Mesendoderm (in vitro differentiated cells): ENCODE measurements at regions not wholly inside any gene's neighbourhood (a gene's known extent, or its start where the extent isn't known, plus 50 kb on each side); places are given as distances from the start of the nearest gene placed in this dataset.

Source experiments
- DNase-seq: peaks from one replicate; pipeline ENCODE4 v3.0.0; 2013
- H2AK5ac ChIP-seq: 2 replicates; pipeline ENCODE4 v1.6.1; 2013; ENCODE audit warnings: low read length, inconsistent platforms
- H2BK120ac ChIP-seq: 2 replicates; pipeline ENCODE4 v1.6.1; 2013; ENCODE audit warnings: low read depth, mild to moderate bottlenecking, low read length, moderate library complexity, mixed read lengths
- H2BK15ac ChIP-seq: replicated peaks from 2 replicates; pipeline ENCODE4 v1.6.1; 2013; ENCODE audit warnings: low read depth, mild to moderate bottlenecking, moderate library complexity
- H2BK5ac ChIP-seq: 2 replicates; pipeline ENCODE4 v1.6.1; 2013; ENCODE audit warnings: low read length, inconsistent platforms
- H3K18ac ChIP-seq: 2 replicates; pipeline ENCODE4 v1.6.1; 2013; ENCODE audit warnings: mild to moderate bottlenecking, low read length, mixed read lengths
- H3K23ac ChIP-seq: one replicate; pipeline ENCODE4 v1.6.1; 2013; ENCODE audit warnings: low read length
- H3K27ac ChIP-seq: 2 replicates; pipeline ENCODE4 v1.5.1; 2013; ENCODE audit warnings: low read depth, mild to moderate bottlenecking, inconsistent platforms, low read length, moderate library complexity
- H3K27me3 ChIP-seq: 2 replicates; pipeline ENCODE4 v1.6.1; 2013; ENCODE audit warnings: low read length, control low read depth, mild to moderate bottlenecking, inconsistent platforms; ENCODE audit not compliant: insufficient read depth, poor library complexity
- H3K36me3 ChIP-seq: 2 replicates; pipeline ENCODE4 v1.6.1; 2013; ENCODE audit warnings: low read length, inconsistent platforms; ENCODE audit not compliant: control insufficient read depth, insufficient read depth
- H3K4ac ChIP-seq: one replicate; pipeline ENCODE4 v1.6.1; 2013; ENCODE audit warnings: low read depth, mild to moderate bottlenecking, low read length, moderate library complexity
- H3K4me1 ChIP-seq: 2 replicates; pipeline ENCODE4 v1.6.1; 2013; ENCODE audit warnings: low read depth, low read length, inconsistent platforms; ENCODE audit not compliant: control insufficient read depth
- H3K4me2 ChIP-seq: 2 replicates; pipeline ENCODE4 v1.6.1; 2013; ENCODE audit warnings: low read length
- H3K4me3 ChIP-seq: 2 replicates; pipeline ENCODE4 v1.5.1; 2013; ENCODE audit warnings: mild to moderate bottlenecking, low read length
- H3K56ac ChIP-seq: one replicate; pipeline ENCODE4 v1.6.1; 2013; ENCODE audit warnings: low read length
- H3K79me1 ChIP-seq: 2 replicates; pipeline ENCODE4 v1.6.1; 2013; ENCODE audit warnings: low read length, inconsistent platforms
- H3K79me2 ChIP-seq: 2 replicates; pipeline ENCODE4 v1.6.1; 2013; ENCODE audit warnings: mild to moderate bottlenecking, low read length; ENCODE audit not compliant: control insufficient read depth, insufficient read depth
- H3K9ac ChIP-seq: 2 replicates; pipeline ENCODE4 v1.6.1; 2013; ENCODE audit warnings: low read length, inconsistent platforms
- H4K5ac ChIP-seq: one replicate; pipeline ENCODE4 v1.6.1; 2013; ENCODE audit warnings: low read length
- H4K8ac ChIP-seq: one replicate; pipeline ENCODE4 v1.6.1; 2013; ENCODE audit warnings: low read depth, mild to moderate bottlenecking, control low read depth, low read length, moderate library complexity
- whole genome bisulfite sequencing: extraction: QIAGEN DNeasy Blood & Tissue Kit; methylation state at CpG from one replicate; pipeline ENCODE4 v1.1.7; 2013; ENCODE audit warnings: low lambda C conversion rate, missing lambda C conversion rate; ENCODE audit not compliant: insufficient coverage; ENCODE audit errors: extremely low coverage; 5-methylcytosine and 5-hydroxymethylcytosine counted together

GRCh38 chr9:96156171-96156974, 145.6 kb downstream of the HSD17B3 start:
- Histone ChIP-seq H3K36me3 (no peaks in the 10 kb centered on the region), H3K79me1 (no peaks in the 10 kb centered on the region), H3K79me2 (no peaks in the 10 kb centered on the region), H3K4me1 (no peaks in the 10 kb centered on the region), H4K8ac (no peak overlapping the region), H2BK5ac (no peak overlapping the region), H2BK120ac (no peak overlapping the region), H3K27me3 (no peaks in the 10 kb centered on the region), H2AK5ac (no peak overlapping the region), H3K4me3 (no peak overlapping the region), H3K9ac (no peak overlapping the region), H3K18ac (no peak overlapping the region), H3K27ac (no peak overlapping the region), H2BK15ac (no peak overlapping the region), H3K23ac (no peak overlapping the region), H4K5ac (no peak overlapping the region), H3K4me2 (no peak overlapping the region), H3K56ac (no peak overlapping the region), H3K4ac (no peak overlapping the region)
- no CpG with 5 or more reads among the region's 10 CpGs for WGBS
- no peak for DNase-seq

GRCh38 chr9:96154081-96154480, 147.9 kb downstream of the HSD17B3 start:
- no peak for DNase-seq
- no CpG with 5 or more reads among the region's 13 CpGs for WGBS

DNA sequence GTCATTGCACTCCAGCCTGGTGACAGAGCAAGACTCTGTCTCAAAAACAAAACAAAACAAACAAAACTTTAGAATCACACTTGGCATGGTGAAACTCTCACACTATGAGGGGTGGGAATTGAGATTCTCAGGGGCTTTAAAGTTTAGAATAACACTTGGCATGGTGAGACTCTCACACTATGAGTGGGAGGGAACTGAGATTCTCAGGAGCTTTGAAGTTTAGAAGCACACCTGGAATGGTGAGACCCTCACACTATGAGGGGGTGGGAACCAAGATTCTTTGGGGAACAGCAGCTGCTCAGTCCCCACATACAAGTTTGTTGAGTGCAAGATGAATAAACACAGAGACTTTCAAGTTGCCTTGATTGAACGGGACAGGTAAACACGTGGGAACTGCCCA, 149.4 kb downstream of the HSD17B3 start:
- Histone ChIP-seq H4K5ac (no peak overlapping the region), H3K4me1 (no peaks in the 10 kb centered on the region), H3K36me3 (no peaks in the 10 kb centered on the region), H3K4me3 (no peak overlapping the region), H3K4me2 (no peak overlapping the region), H4K8ac (no peak overlapping the region), H3K9ac (no peak overlapping the region), H3K79me1 (no peaks in the 10 kb centered on the region), H3K4ac (no peak overlapping the region), H3K23ac (no peak overlapping the region), H3K56ac (no peak overlapping the region), H3K27me3 (no peaks in the 10 kb centered on the region), H2AK5ac (no peak overlapping the region), H2BK15ac (no peak overlapping the region), H2BK5ac (no peak overlapping the region), H2BK120ac (no peak overlapping the region), H3K18ac (no peak overlapping the region), H3K27ac (no peak overlapping the region), H3K79me2 (no peaks in the 10 kb centered on the region)
- no peak for DNase-seq
- WGBS, result no CpG with 5 or more reads among the region's 2 CpGs

More at GRCh38 chr9:96154081-96154480, 147.9 kb downstream of the HSD17B3 start:
- no peaks in the 10 kb centered on the region for H3K36me3 ChIP-seq
- H3K27me3 ChIP-seq, result no peaks in the 10 kb centered on the region
- no peak overlapping the region for H2AK5ac ChIP-seq
- H2BK120ac ChIP-seq, result no peak overlapping the region
- no peak overlapping the region for H3K4ac ChIP-seq
- no peak overlapping the region for H2BK15ac ChIP-seq
- no peak overlapping the region for H3K56ac ChIP-seq
- no peak overlapping the region for H4K8ac ChIP-seq
- no peak overlapping the region for H3K23ac ChIP-seq
- H3K79me2 ChIP-seq, result no peaks in the 10 kb centered on the region
- H3K79me1 ChIP-seq, result no peaks in the 10 kb centered on the region
- no peak overlapping the region for H3K4me2 ChIP-seq
- H3K4me1 ChIP-seq, result no peaks in the 10 kb centered on the region
- no peak overlapping the region for H3K18ac ChIP-seq
- no peak overlapping the region for H3K27ac ChIP-seq
- no peak overlapping the region for H3K9ac ChIP-seq
- no peak overlapping the region for H2BK5ac ChIP-seq
- no peak overlapping the region for H4K5ac ChIP-seq
- no peak overlapping the region for H3K4me3 ChIP-seq

DNA sequence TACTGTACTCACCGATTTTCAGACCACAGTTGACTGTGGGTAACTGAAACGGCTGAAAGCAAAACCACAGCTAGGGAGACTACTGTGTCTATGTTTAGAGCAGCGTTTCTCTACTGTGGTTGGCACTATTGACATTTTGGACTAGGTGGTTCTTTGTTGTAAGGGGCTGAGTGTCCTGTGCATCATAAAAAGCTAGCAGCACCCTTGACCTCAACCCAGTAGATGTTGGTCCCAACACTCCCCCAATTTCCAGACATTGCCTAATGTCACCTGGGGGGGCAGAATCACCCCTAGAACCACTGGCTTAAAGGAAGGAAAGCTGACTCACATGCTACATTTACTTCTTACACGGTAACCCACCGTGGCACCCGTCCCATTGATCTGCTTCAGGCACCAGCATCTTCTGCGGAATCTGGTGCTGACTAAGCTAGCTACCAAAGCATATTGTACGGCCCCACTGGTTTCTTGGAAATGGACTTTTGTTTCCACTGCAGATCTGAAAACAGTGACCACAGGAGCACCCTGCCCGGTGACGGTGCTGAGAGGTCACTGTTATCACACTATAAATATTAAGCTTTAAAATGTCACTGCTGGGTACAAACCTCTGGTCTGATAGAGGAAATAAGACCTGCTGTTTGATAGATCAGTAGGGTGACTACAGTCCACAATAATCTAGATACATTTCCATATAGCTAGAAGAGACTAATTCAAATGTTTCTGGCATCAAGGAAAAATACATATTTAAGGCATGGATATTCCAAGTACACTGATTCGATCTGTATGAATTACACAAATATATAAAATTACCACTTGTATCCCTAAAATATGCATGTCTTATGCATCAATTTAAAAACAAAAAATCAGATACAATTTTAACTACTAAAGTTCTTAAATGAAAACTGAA, 151.4 kb downstream of the HSD17B3 start:
- no peak overlapping the region for H2BK15ac ChIP-seq
- no peak overlapping the region for H3K4me2 ChIP-seq
- no peaks in the 10 kb centered on the region for H3K27me3 ChIP-seq
- no peaks in the 10 kb centered on the region for H3K4me1 ChIP-seq
- H3K27ac ChIP-seq, result no peak overlapping the region
- no peak overlapping the region for H2BK5ac ChIP-seq
- no peaks in the 10 kb centered on the region for H3K79me2 ChIP-seq
- H3K4me3 ChIP-seq, result no peak overlapping the region
- no peak overlapping the region for H2BK120ac ChIP-seq
- no peak overlapping the region for H3K4ac ChIP-seq
- H3K56ac ChIP-seq, result no peak overlapping the region
- DNase-seq, result no peak
- H3K9ac ChIP-seq, result no peak overlapping the region
- H3K79me1 ChIP-seq, result no peaks in the 10 kb centered on the region
- no peak overlapping the region for H4K8ac ChIP-seq
- no CpG with 5 or more reads among the region's 11 CpGs for WGBS
- H4K5ac ChIP-seq, result no peak overlapping the region
- H2AK5ac ChIP-seq, result no peak overlapping the region
- no peaks in the 10 kb centered on the region for H3K36me3 ChIP-seq
- H3K23ac ChIP-seq, result no peak overlapping the region
- H3K18ac ChIP-seq, result no peak overlapping the region

GRCh38 chr9:96149533-96150280, 152.3 kb downstream of the HSD17B3 start:
- no CpG with 5 or more reads among the region's 13 CpGs for WGBS
- no peak for DNase-seq
- no peak overlapping the region for H3K23ac ChIP-seq

More at GRCh38 chr9:96149533-96150280, 152.3 kb downstream of the HSD17B3 start:
- Histone ChIP-seq H3K56ac (no peak overlapping the region), H2BK15ac (no peak overlapping the region), H3K4me2 (no peak overlapping the region), H4K5ac (no peak overlapping the region), H2BK120ac (no peak overlapping the region), H4K8ac (no peak overlapping the region), H2AK5ac (no peak overlapping the region), H3K36me3 (no peaks in the 10 kb centered on the region), H3K27ac (no peak overlapping the region), H3K4me1 (no peaks in the 10 kb centered on the region), H3K18ac (no peak overlapping the region), H3K4ac (no peak overlapping the region), H3K4me3 (no peak overlapping the region), H3K79me1 (no peaks in the 10 kb centered on the region), H3K79me2 (no peaks in the 10 kb centered on the region), H3K9ac (no peak overlapping the region), H3K27me3 (no peaks in the 10 kb centered on the region), H2BK5ac (no peak overlapping the region)
